CD4-positive, alpha-beta T cell treated with Interleukin-15 for 4 hours (primary cell): ENCODE measurements at regions not wholly inside any gene's neighbourhood (a gene's known extent, or its start where the extent isn't known, plus 50 kb on each side); places are given as distances from the start of the nearest gene placed in this dataset.
"Not testable (repeated sequence)": the region's sequence is repeated elsewhere in the genome, so short reads cannot be mapped to it uniquely, and the experiment has no call there.

Source experiments
- DNase-seq: peaks from one replicate; pipeline ENCODE4 v3.0.0-alpha.2; 2020; ENCODE audit warnings: low spot score

DNA sequence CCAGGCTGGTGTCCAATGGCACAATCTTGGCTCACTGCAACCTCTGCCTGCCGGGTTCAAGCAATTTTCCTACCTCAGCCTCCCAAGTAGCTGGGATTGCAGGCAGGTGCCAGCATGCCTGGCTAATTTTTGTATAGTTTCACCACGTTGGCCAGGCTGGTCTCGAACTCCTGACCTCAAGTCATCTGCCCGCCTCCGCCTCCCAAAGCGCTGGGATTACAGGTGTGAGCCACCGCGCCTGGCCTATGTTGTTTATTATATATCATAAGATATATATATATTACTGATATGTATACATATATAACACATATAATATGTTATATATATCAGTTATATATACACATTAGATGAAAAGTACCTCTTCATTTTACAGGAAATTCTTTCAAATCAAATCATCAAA is 914.7 kb downstream of the FOXD4L5 start:
- DNase-seq: not testable (repeated sequence)

DNA sequence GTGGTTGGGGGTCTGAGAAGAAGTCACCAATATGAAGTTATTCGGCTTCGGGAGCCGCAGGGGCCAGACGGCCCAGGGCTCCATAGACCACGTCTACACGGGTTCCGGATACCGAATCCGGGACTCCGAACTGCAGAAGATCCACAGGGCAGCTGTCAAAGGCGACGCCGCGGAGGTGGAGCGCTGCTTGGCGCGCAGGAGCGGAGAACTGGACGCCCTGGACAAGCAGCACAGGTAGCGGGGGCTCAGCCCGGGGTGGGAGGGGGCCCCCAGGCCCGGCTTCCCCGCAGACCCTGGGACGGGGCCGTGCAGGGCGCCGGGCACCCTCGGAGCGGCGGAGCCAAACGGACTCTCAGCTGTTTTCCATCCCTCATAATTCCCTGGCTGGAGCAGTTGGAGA is 915.4 kb downstream of the FOXD4L5 start:
- DNase-seq: not testable (repeated sequence)

- peak; percentile 71 for DNase-seq
Observed at GRCh38 chr9:64369114-64369513, 915.9 kb downstream of the FOXD4L5 start.

GRCh38 chr9:64368644-64368942 is 916.4 kb downstream of the FOXD4L5 start:
- not testable (repeated sequence) for DNase-seq

- not testable (repeated sequence) for DNase-seq
Observed at GRCh38 chr9:64367826-64368643, 917.0 kb downstream of the FOXD4L5 start.
